ENCODE measurements at regions not wholly inside any gene's neighbourhood (a gene's known extent, or its start where the extent isn't known, plus 50 kb on each side); places are given as distances from the start of the nearest gene placed in this dataset.

GRCh38 chr2:83640506-83640905, 818.6 kb downstream of the SUCLG1 start:
- TF ChIP-seq CTCF (IDR thresholded peaks at IDR 0.05) = no peak
- Mint-ChIP-seq H3K27me3 (ENCODE audit: low read depth) (peaks cover 5% of the 10 kb centered on the region), H3K9me3 (ENCODE audit: low read depth) (no peaks in the 10 kb centered on the region), H3K4me3 (ENCODE audit: unreplicated experiment) (no peak overlapping the region), H3K36me3 (ENCODE audit: low read depth) (no peaks in the 10 kb centered on the region), H3K27ac (ENCODE audit: unreplicated experiment) (no peak overlapping the region), H3K4me1 (ENCODE audit: low read depth) (no peaks in the 10 kb centered on the region)
- no peak for DNase-seq (ENCODE audit: low spot score)

- H3K27ac Mint-ChIP-seq (ENCODE audit: unreplicated experiment) = no peak overlapping the region
- DNase-seq (ENCODE audit: low spot score) = no peak
- no peak overlapping the region for H3K4me3 Mint-ChIP-seq (ENCODE audit: unreplicated experiment)
Measured at GRCh38 chr2:83633423-83633822, 825.7 kb downstream of the SUCLG1 start.

GRCh38 chr2:83630351-83630750, 828.7 kb downstream of the SUCLG1 start:
- Mint-ChIP-seq H3K9me3 (ENCODE audit: low read depth) (no peaks in the 10 kb centered on the region), H3K27me3 (ENCODE audit: low read depth) (no peaks in the 10 kb centered on the region), H3K36me3 (ENCODE audit: low read depth) (no peaks in the 10 kb centered on the region), H3K4me3 (ENCODE audit: unreplicated experiment) (no peak overlapping the region), H3K4me1 (ENCODE audit: low read depth) (no peaks in the 10 kb centered on the region), H3K27ac (ENCODE audit: unreplicated experiment) (no peak overlapping the region)
- TF ChIP-seq CTCF (IDR thresholded peaks at IDR 0.05) = no peak
- no peak for DNase-seq (ENCODE audit: low spot score)

More at GRCh38 chr2:83633423-83633822, 825.7 kb downstream of the SUCLG1 start:
- no peaks in the 10 kb centered on the region for H3K27me3 Mint-ChIP-seq (ENCODE audit: low read depth)
- H3K4me1 Mint-ChIP-seq (ENCODE audit: low read depth) = no peaks in the 10 kb centered on the region
- H3K36me3 Mint-ChIP-seq (ENCODE audit: low read depth) = no peaks in the 10 kb centered on the region
- no peaks in the 10 kb centered on the region for H3K9me3 Mint-ChIP-seq (ENCODE audit: low read depth)
- no peak for TF ChIP-seq CTCF (IDR thresholded peaks at IDR 0.05)

- no peak overlapping the region for H3K27ac Mint-ChIP-seq (ENCODE audit: unreplicated experiment)
- peaks cover 5% of the 10 kb centered on the region for H3K9me3 Mint-ChIP-seq (ENCODE audit: low read depth)
- no peak for TF ChIP-seq CTCF (IDR thresholded peaks at IDR 0.05)
- no peak for DNase-seq (ENCODE audit: low spot score)
- no peak overlapping the region for H3K4me3 Mint-ChIP-seq (ENCODE audit: unreplicated experiment)
- no peaks in the 10 kb centered on the region for H3K36me3 Mint-ChIP-seq (ENCODE audit: low read depth)
- no peaks in the 10 kb centered on the region for H3K27me3 Mint-ChIP-seq (ENCODE audit: low read depth)
- H3K4me1 Mint-ChIP-seq (ENCODE audit: low read depth) = no peaks in the 10 kb centered on the region
Measured at GRCh38 chr2:83615511-83615910, 843.6 kb downstream of the SUCLG1 start.

- H3K27ac Mint-ChIP-seq (ENCODE audit: unreplicated experiment) = no peak overlapping the region
- no peaks in the 10 kb centered on the region for H3K27me3 Mint-ChIP-seq (ENCODE audit: low read depth)
- H3K4me3 Mint-ChIP-seq (ENCODE audit: unreplicated experiment) = no peak overlapping the region
- TF ChIP-seq CTCF (IDR thresholded peaks at IDR 0.05) = no peak
- no peaks in the 10 kb centered on the region for H3K36me3 Mint-ChIP-seq (ENCODE audit: low read depth)
- H3K9me3 Mint-ChIP-seq (ENCODE audit: low read depth) = peaks cover 7% of the 10 kb centered on the region
- DNase-seq (ENCODE audit: low spot score) = no peak
- H3K4me1 Mint-ChIP-seq (ENCODE audit: low read depth) = no peaks in the 10 kb centered on the region
Measured at GRCh38 chr2:83613178-83613577, 845.9 kb downstream of the SUCLG1 start.

Measured in chondrocyte (in vitro differentiated cells).